Non-pigmented ciliary epithelial cell (primary cell): ENCODE measurements at regions not wholly inside any gene's neighbourhood (a gene's known extent, or its start where the extent isn't known, plus 50 kb on each side); places are given as distances from the start of the nearest gene placed in this dataset.

Experiments used
- DNase-seq: peaks from one replicate; pipeline ENCODE4 v3.0.0-alpha.2; 2010; ENCODE audit warnings: low read depth

DNA sequence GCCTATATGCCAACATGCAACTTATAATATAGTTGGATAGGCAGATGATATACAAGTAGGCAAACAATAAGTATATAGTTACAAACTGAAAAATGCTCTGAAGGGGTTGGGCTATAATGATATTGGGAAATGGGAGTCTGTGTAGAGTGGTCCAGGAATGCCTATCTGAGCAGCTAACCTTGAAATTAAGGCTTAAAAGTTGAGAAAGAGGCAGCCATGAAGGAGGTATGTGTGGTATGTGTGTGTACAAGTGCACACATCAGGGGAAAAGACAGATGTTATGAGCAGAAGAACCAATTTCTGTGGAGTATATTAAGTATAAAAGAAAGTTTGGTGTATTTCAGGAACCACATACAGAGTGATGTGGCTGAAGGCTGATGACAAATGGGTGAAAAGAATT, 154.9 kb upstream of the PAPPA start:
- DNase-seq: no peak

DNA sequence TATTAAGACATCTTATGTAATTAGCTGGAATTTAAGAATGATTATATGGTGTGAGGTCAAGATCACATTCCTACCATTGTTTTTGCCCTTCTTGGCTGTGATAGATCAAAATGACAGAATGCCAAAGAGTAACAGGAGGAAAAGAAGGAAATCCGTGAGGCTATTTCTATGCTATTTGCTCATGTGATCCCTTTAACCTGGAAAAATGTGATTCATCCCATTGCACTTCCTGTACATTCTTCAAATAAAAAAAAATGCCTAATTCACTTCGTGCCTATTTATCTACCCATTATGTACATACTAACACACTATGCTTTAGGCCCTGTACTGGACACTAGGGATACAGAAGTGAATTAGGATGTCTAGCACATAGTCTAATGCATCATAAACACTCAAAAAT, 154.1 kb upstream of the PAPPA start:
- no peak for DNase-seq

DNA sequence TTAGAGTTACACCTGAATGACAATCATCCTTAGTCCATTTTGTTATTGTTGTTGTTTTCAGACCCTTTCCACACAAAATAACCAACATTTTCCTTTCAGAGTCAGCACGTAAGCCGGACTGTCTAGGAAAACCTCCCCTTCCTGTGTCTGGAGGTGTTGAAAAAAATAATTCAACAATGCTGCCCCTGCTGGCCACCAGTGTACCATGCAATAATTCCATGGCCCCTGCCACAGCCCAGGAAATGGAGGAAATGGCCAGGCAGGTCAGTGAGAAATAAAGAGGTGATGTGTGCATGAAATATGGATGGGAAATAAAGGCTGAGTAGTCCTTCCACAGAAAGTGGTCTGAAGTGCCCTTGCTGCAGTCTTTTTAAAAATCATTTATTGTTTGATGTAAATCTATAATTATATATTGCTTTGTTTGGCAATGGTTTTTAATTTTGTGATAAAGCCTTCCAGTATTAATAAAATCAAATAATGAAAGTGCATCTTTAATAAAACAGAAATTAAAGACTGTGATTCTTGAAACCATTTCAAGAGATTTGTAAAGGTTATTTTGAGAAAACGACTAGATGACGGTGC, 152.8 kb upstream of the PAPPA start:
- DNase-seq: no peak

DNA sequence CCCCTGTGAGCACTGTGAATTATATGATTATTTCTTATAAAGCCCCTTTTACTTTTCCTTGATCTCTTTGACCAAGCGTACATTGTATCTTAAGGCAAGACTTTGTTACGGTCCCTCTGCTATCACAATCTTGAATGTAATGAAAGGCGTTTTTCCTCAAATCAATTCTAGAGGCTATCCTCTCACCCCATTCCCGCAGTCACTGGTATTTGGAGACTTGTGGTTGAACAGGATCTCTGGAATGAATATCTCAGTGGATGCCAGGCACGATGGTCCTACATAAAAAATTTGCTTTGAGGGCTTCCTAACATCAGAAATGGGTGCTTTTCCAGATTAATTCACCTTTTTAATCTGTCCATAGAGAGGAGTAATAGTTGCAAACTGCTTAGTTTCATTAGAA, 151.4 kb upstream of the PAPPA start:
- DNase-seq: no peak

DNA sequence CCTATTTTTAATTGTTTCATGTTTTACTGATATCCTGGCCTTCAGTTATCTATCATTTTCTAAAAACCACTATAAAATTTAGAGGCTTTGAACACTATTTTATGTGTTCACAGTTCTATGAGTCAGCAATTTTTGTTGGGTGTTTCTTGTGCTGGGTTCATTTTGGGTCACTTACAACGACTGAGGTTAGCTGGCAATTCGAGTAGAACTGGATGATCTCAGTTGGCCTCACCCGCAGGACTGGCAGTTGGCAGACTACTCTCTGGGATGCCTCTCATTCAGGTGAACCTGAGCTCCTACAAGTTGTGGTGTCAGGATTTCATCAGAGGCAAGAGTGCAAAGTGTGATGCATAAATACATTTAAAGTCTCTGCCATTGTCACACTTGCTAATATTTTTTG, 151.0 kb upstream of the PAPPA start:
- no peak for DNase-seq

DNA sequence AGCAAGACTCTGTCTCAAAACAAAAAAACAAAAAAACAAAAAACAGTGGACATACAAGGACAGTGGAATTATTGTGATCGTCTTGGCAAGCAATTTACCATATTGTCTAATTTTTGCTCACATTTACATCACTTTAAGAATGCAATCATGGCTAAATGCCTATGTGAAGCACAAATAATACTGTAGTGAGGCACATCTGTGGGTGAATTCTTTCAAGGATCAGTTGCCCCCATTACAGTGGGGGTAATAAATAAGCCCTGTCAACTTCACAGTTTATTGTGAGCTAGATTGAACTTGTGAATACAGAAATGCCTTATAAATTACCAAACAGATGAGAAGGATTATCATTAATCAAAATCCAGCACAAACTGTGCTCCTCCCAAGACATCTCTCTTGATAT, 150.2 kb upstream of the PAPPA start:
- no peak for DNase-seq

DNA sequence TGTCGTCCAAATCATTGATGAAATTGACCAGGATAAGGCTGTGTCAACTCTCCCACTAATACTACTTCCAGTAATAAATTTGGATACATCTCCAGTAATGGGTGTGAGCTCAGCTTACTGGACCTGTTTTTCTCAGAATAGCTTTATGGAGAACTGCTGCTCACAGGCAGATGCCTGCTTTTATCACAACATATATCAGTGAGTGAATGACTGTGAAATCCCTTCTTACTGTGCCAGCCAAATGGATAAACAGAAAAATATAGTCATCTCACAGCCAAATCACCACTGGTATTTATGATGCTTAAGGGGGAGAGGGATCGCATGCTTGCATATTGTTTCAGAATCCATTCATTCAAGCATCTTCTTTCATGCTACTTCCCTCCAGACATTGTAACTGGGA, 148.4 kb upstream of the PAPPA start:
- DNase-seq: no peak

DNA sequence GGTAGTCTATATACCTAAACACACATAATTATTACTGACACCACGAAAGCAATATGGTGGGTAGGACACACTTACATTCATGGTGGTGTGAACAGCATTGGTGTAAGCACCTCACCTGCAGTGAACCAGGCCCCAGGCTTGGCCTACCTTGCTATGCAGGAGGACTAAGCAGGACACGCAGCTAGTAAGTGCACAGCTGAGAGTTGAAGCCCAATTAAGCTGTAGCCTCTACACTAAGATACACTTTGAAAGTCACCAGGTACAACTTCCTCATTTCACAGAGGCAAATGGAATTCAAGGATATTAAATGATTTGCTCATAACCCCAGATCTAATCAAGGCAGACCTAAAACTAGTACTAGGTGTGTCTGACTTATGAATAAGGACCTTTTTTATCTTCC, 145.8 kb upstream of the PAPPA start:
- DNase-seq: no peak

DNA sequence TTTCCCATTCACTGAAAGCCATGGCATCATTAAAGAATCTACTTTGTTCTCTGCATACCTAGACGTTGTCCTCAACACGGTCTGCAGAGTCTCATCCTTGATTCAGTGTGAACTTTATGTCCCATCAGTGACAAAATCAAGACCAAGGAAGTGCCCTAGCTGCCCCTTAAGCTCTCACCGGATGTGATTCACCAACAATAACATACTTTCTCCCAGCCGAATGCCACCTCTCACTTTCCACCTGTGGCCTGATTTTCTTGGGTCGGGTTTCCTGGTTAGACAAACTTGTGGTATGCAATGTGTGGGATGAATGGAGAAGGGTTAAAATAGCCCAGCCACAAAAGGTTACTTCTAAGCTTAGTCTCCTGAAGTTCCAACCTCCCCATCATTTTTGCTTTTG, 145.3 kb upstream of the PAPPA start:
- DNase-seq: no peak

DNA sequence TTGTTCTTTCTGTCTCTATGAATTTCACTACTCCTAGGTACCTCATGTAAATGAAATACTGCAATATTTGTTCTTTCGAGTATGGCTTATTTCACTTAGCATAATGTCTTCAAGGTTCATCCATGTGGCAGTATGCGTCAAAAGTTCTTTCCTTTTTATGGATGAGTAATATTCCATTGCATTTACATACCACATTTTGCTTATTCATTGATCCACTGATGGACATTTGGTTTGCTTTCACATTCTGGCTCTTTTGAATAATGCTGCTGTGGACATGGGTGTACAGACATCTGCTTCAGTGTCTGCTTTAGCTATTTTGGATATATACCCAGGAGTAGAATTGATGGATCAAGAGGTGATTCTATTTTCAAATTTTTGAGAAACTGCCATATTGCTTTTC, 144.2 kb upstream of the PAPPA start:
- no peak for DNase-seq

DNA sequence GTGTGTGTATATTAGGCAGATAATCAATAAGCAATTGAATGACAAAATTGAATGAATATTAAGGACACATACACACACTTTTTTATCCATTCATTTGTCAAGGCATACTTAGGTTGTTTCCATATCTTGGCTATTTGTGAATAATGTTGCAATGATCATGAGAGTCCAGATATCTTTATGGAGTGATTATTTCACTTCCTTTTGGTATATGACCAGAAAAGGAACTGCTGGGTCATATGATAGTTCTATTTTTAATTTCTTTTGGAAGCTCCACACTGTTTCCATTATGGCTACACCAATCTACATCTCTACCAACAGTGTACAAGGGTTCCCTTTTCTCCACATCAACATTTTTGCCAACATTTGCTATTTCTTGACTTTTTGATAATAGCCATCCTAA, 137.7 kb upstream of the PAPPA start:
- no peak for DNase-seq

DNA sequence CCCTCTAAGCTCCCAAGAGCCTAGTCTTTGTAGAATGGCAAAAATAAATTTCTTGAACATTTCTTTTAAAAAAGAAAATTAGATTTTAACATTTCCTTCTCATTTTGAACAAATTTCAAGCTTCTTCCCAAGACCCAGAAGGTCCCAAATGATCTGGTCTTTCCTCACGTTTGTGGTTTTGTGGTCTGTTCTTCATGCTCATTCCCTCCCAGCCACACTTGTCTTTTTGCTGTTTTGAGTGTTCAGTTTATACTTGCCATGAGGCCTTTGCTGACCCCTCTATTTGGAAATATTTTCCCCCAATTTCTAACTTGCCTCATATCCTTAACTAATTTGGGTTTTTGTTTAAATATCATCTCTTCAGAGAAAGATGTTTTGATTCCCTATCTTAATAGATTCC, 133.4 kb upstream of the PAPPA start:
- no peak for DNase-seq

DNA sequence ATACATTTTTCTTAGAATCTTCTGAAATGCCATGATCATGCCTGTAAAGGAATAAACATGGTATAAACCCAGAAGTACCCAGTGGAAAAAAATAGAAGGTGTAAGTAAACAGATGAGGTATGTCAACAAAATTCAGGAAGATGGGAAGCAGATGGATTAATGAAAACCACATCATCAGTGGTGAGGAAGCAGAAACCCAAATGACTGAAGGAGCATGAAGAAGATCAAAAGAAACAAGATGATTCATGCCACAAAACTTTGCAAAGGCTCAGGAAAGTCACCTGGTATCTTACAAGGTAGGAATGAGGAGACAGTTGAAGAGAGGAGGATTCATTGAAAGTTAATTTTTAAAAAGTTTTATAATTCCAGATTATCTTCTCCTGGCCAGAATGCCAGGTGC, 132.8 kb upstream of the PAPPA start:
- DNase-seq: no peak

DNA sequence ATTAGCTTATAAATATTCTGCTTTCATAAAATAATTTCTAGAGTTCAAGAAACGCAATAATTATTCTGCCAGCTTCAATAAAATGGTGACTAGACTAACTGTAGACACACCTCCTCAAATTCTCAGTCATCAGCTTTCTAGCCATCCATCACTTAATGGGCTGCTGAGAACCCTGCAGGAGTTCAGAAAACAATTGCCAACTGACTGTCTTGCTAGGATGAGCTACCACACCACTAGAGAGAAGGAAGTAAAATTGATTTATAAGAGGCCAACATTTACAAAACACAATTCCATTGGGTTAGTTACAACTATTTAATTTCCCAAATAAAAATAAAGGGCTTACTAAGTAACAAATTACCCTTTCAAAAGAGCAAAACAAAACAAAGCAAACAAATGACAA, 126.5 kb upstream of the PAPPA start:
- no peak for DNase-seq

DNA sequence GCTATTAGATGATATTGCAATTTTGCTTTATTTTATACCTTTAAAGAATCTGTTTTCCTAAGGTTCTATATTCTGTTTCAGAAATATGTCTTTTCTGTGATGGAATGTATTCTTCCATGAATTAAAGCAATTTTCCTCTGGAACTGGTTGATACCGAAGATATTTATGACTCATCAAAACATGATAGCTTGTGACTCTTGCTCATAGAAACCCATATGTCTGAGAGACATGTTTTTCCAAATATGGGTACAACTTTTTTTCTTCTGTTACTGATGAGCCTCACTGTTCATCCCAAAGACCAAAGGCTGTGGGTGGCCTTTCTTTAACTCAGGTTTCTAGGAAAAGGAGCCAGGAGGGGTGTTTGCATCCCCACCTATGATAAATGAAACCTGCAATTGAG, 126.1 kb upstream of the PAPPA start:
- DNase-seq: peak; percentile 79

DNA sequence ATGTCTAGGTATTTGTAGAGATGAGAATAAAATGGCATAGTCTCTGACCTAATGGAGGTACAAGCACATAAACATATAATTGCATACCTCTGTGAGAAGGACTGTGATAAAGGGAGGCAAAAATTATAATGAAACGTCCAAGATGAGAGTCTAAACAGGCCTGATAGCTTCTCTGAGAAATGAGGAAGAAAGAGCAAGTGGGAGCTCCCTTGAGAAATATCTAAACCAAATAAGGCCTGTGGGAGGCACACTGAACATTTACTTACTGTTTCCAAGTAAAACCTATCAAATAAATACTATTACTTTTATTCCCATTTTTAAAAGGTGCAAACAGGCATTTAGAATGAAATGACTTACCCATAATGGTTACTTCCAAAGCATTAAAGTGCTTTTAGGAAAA, 125.6 kb upstream of the PAPPA start:
- no peak for DNase-seq

DNA sequence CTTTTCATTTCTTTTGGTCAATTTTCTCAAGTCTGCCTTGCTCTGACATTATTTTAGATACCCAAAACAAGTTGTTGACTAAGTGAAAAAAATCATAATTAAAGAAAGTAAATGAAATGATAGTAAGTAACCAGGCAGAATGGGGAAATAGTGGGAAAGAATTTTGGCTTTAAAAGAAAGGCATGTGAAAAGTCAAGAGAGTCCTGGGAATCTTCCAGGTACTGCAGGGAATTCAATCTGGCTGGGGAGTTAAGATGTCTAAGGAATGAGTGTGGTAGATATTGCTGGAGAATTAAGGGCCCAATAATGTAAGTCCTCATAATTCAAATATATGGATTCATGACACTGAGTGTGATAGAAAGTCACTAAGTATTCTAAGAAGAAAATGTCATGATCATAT, 123.1 kb upstream of the PAPPA start:
- no peak for DNase-seq

DNA sequence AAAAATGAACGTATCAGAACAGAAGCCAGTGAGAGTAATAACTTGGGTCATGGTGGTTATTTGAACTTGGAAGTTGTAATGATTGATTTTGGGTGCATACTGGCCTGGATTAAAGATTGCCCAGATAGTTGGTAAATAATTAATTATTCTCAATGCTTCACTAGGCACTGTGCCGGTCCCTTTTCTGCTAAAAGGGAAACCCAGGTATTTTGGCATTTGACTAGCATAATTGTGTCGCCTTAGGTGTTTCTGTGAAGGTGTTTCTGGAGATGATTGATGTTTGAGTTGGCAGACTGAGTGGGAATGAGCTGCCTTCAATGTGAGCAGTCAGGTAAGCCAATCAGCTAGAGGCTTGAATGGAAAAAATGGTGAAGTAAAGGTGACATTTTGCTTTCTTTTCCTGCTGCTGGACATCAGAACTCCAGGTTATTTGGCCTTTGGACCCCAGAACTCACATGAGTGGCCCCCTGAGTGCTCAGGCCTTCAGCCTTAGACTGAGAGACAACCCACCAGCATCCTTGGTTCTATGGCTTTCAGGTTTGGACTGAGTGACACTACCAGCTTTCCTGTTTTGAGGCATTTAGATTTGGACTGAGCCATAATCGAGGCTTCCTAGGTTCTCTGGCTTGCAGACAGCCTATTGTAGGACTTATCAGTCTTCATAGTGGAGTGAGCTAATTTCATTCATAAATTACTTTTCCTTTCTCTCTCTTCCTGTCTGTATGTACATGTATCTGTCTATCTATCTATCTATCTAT, 120.7 kb upstream of the PAPPA start:
- no peak for DNase-seq

DNA sequence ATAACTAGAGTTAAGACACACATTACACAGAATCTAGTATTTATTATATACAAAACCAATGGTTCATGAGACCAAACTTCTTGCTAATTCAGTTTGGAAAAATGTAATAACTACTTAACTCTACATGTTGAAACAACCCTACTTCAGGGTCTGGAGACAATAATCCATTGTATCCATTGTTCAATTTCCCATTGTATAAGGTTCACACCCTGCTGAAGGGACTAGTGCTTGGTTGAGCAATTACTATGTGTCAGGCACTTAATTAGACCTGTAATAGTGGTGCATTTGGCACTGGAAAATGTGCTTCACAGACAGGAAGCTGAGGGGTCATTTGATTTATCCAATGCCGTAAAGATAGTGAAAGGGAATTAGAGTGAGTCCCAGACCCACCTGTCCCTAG, 114.3 kb upstream of the PAPPA start:
- no peak for DNase-seq

DNA sequence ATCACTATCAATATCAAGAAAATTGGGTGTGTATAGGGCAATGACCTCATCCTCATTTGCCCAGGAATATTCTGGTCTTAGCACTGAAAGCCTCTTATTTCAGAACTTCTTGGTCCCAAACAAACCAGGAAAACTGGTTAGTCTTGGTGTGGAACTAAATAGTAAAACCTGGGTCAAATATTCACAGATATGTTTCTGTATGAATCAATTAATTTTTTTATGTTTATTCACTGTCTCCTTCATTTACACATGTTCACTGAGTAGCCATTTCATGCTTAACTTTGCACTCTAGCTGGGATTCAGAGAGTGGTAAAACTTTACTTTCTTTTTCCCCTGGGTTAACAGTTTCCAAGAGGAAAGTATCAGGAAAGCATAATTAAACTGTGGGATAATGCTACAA, 113.7 kb upstream of the PAPPA start:
- no peak for DNase-seq

DNA sequence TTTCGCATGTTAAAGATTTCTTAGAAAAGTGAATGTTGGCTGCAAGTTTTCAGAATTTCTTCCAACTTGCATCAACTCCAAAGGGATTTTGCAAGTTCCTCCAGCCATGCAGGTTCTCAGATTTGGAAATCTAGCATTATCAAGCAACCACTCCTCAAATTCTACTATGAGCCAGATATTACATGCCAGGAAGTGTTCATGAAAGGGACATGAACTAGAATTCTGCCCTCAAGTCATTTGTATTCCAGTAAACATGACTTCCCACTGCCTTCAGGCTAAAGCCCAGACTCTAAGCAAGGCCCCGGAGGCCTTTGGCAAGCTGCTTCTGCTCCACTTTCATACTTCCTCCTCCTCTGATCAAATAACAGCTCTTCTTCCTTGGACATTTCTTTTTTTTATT, 111.3 kb upstream of the PAPPA start:
- no peak for DNase-seq

DNA sequence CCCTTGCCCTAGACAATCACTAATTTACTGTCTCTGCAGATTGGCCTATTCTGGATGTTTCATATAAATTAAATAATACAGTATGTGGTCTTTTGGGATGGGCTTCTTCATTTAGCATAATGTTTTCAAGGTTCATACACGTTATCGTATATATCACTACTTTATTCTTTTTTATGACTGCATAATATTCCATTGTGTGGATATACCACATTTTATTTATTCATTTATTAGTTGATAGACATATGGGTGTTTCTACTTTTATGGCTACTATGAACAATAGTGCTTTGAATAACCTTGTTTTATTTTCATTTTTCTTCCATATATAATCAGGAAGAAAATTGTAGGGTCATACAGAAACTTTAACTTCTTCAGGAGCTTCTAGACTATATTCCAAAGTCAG, 108.5 kb upstream of the PAPPA start:
- no peak for DNase-seq

DNA sequence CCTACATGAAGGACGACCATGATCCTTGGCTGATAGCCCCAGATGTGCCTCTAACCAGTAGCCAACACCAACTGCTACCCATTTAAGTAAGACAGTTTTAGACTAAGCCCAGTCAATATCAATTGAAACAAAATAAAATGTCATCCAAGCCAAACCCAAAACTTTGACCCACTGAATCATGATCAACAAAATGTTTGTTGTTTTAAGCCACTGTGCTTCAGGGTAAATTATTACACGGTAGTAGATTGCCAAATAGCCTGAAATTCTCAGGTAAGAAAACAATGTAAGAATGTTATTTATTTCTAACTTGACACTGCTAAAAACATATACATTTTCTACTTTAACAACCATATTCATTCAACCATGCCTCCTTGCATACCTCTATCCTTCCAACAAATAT, 105.5 kb upstream of the PAPPA start:
- no peak for DNase-seq

DNA sequence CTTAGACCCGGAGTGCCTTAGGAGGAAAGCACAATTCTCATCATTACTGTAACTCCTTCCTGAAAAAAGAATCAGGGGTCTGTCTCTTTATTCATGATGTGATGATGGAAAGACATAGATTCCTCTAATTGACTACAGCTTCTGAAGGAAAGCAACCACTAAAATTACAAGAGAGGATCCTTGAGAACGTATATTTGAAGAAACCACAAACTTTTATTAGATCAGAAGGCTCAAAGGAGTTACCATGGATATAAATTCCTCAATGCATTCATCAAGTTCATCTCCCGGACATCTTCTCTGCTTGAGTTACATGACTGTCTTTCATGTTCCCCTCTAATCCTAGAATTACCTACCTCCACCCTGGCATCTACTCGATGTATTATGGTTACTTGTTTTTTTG, 104.1 kb upstream of the PAPPA start:
- no peak for DNase-seq
